Keratinocyte (primary cell): ENCODE measurements at regions not wholly inside any gene's neighbourhood (a gene's known extent, or its start where the extent isn't known, plus 50 kb on each side); places are given as distances from the start of the nearest gene placed in this dataset.

Experiments used
- CTCF ChIP-seq, 3 experiments: IDR thresholded peaks in 1 of 3; conservative IDR thresholded peaks in 1 of 3; optimal IDR thresholded peaks in 1 of 3; 2 replicates in 2 of 3; 3 replicates in 1 of 3; pipeline versions ENCODE3 to v1.5.1; 2011; ENCODE audit warnings: low read length in 3 of 3, mild to moderate bottlenecking in 3 of 3, moderate library complexity in 2 of 3, control low read depth in 1 of 3, inconsistent platforms in 1 of 3; ENCODE audit not compliant: insufficient read depth in 2 of 3; ENCODE audit errors: extremely low read depth in 1 of 3
- EZH2 ChIP-seq: IDR thresholded peaks from one replicate; pipeline ENCODE4 v1.6.1; 2012; ENCODE audit warnings: inconsistent platforms, mild to moderate bottlenecking, low read length, moderate library complexity

- no peak for TF ChIP-seq EZH2
- no peak for TF ChIP-seq CTCF (optimal IDR thresholded peaks at IDR 0.05 in 1 of 3, IDR thresholded peaks at IDR 0.05 in 1 of 3, conservative IDR thresholded peaks at IDR 0.05 in 1 of 3; ENCODE audit: extremely low read depth in 1 of 3, insufficient read depth in 2 of 3, low read length in 3 of 3)
These were observed 106.9 kb upstream of the LRIG3 start for GRCh38 chr12:59027199-59027598.
